OCI-LY7 (cell line): ENCODE measurements at regions not wholly inside any gene's neighbourhood (a gene's known extent, or its start where the extent isn't known, plus 50 kb on each side); places are given as distances from the start of the nearest gene placed in this dataset.

Source experiments
- BruUV-seq: library from RNA; stranded (reverse); fragments of 400-500 nt; replicated peaks from 2 replicates; lab custom pipeline; 2021; lab: Mats Ljungman, UMichigan
- CTCF ChIA-PET: fragments of 300-600 bp; sonication (Branson Sonifier 250); formaldehyde crosslinking; loops from one replicate; lab custom pipeline; 2022; ENCODE audit warnings: antibody characterized with exemption; ENCODE audit not compliant: unreplicated experiment; lab: Charles Lee
- POLR2A ChIA-PET: fragments of 300-600 bp; sonication (Branson Sonifier 250); formaldehyde crosslinking; loops from one replicate; lab custom pipeline; 2022; ENCODE audit warnings: antibody characterized with exemption; lab: Charles Lee
- DNase-seq: peaks from one replicate; pipeline ENCODE4 v3.0.0-alpha.2; 2015; ENCODE audit warnings: low spot score
- H2AFZ ChIP-seq: fragments of 200-600 bp; sonication (generic), shearing (Covaris generic); 2 replicates; pipeline ENCODE4 v1.6.1; 2014; ENCODE audit warnings: mild to moderate bottlenecking, antibody characterized with exemption, low read length, moderate library complexity
- H3K27ac ChIP-seq: fragments of 200-600 bp; sonication (generic); 2 replicates; pipeline ENCODE4 v1.5.1; 2014; ENCODE audit warnings: mixed run types, low read depth, mild to moderate bottlenecking, moderate library complexity, low read length, inconsistent platforms; ENCODE audit not compliant: poor library complexity, severe bottlenecking
- H3K36me3 ChIP-seq: fragments of 200-600 bp; sonication (generic); 2 replicates; pipeline ENCODE4 v1.6.1; 2014; ENCODE audit warnings: mild to moderate bottlenecking, antibody characterized with exemption, low read length, moderate library complexity, mixed read lengths; ENCODE audit not compliant: insufficient read depth
- H3K4me1 ChIP-seq: fragments of 200-600 bp; sonication (generic); 2 replicates; pipeline ENCODE4 v1.5.1; 2014; ENCODE audit warnings: mild to moderate bottlenecking, low read length; ENCODE audit not compliant: insufficient read depth, poor library complexity, severe bottlenecking
- H3K4me2 ChIP-seq: fragments of 200-600 bp; sonication (generic); 2 replicates; pipeline ENCODE4 v1.6.1; 2014; ENCODE audit warnings: mild to moderate bottlenecking, low read length
- H3K4me3 ChIP-seq: fragments of 200-600 bp; sonication (generic); 2 replicates; pipeline ENCODE4 v1.5.1; 2014; ENCODE audit warnings: mild to moderate bottlenecking, low read depth, low read length; ENCODE audit not compliant: poor library complexity, severe bottlenecking
- H3K79me2 ChIP-seq: fragments of 200-600 bp; sonication (generic); 2 replicates; pipeline ENCODE4 v1.6.1; 2016; ENCODE audit warnings: low read depth, mild to moderate bottlenecking, low read length, moderate library complexity, mixed read lengths; ENCODE audit not compliant: insufficient read depth
- H3K9me2 ChIP-seq: fragments of 200-600 bp; sonication (generic); 2 replicates; pipeline ENCODE4 v1.6.1; 2016; ENCODE audit warnings: mild to moderate bottlenecking, low read length, mixed read lengths; ENCODE audit not compliant: insufficient read depth
- H3K9me3 ChIP-seq: fragments of 200-600 bp; sonication (generic); 2 replicates; pipeline ENCODE4 v1.6.1; 2014; ENCODE audit warnings: mild to moderate bottlenecking, mixed run types, low read length, mixed read lengths
- H4K20me1 ChIP-seq: fragments of 200-600 bp; sonication (generic); 2 replicates; pipeline ENCODE4 v1.6.1; 2014; ENCODE audit warnings: mild to moderate bottlenecking, antibody characterized with exemption, low read length, moderate library complexity, mixed read lengths; ENCODE audit not compliant: insufficient read depth
- CTCF ChIP-seq: fragments of 200-600 bp; sonication (generic); conservative IDR thresholded peaks from 2 replicates; pipeline ENCODE4 v1.5.1; 2014; ENCODE audit warnings: mild to moderate bottlenecking, antibody characterized with exemption, low read length, moderate library complexity, mixed read lengths
- EZH2phosphoT487 ChIP-seq: fragments of 200-600 bp; sonication (generic); IDR thresholded peaks from 2 replicates; pipeline ENCODE4 v1.6.1; 2018; ENCODE audit warnings: low read depth, borderline replicate concordance, mild to moderate bottlenecking, mixed run types, antibody characterized with exemption, low read length, moderate library complexity, mixed read lengths
- intact Hi-C: fragments of 100-400 bp; cut with micrococcal nuclease; formaldehyde crosslinking; loops from one replicate; pipeline ENCODE4 v1.10.0; 2022; ENCODE audit not compliant: unreplicated experiment

- no peak overlapping the region for H3K4me2 ChIP-seq
- no peaks in the 10 kb centered on the region for H3K36me3 ChIP-seq
- no peak for DNase-seq
- no peaks in the 10 kb centered on the region for H3K9me3 ChIP-seq
- intact Hi-C loops, result no loop called here
- H2AFZ ChIP-seq, result no peak overlapping the region
- H4K20me1 ChIP-seq, result no peaks in the 10 kb centered on the region
- no peaks in the 10 kb centered on the region for H3K9me2 ChIP-seq
- ChIA-PET POLR2A (no interaction called here), CTCF (no interaction called here)
- no peaks in the 10 kb centered on the region for H3K4me1 ChIP-seq
- no TSS peak for BruUV-seq
- H3K4me3 ChIP-seq, result no peak overlapping the region
- no peak overlapping the region for H3K27ac ChIP-seq
- TF ChIP-seq EZH2phosphoT487 (no peak), CTCF (no peak)
- H3K79me2 ChIP-seq, result no peaks in the 10 kb centered on the region
Measured at GRCh38 chr2:186325827-186326535, 160.1 kb upstream of the ZC3H15 start.

GRCh38 chr2:186327251-186327868 is 158.7 kb upstream of the ZC3H15 start:
- TF ChIP-seq CTCF (no peak), EZH2phosphoT487 (no peak)
- H3K27ac ChIP-seq, result no peak overlapping the region
- no TSS peak for BruUV-seq
- H3K36me3 ChIP-seq, result no peaks in the 10 kb centered on the region
- no peaks in the 10 kb centered on the region for H3K9me2 ChIP-seq
- POLR2A ChIA-PET, result no interaction called here
- CTCF ChIA-PET, result no interaction called here
- H3K4me3 ChIP-seq, result no peak overlapping the region
- no peaks in the 10 kb centered on the region for H4K20me1 ChIP-seq
- no peak overlapping the region for H3K4me2 ChIP-seq
- H3K79me2 ChIP-seq, result no peaks in the 10 kb centered on the region
- intact Hi-C loops, result no loop called here
- H3K4me1 ChIP-seq, result no peaks in the 10 kb centered on the region
- no peak overlapping the region for H2AFZ ChIP-seq
- H3K9me3 ChIP-seq, result no peaks in the 10 kb centered on the region
- no peak for DNase-seq

GRCh38 chr2:186328838-186329237 is 157.2 kb upstream of the ZC3H15 start:
- Histone ChIP-seq H3K4me2 (no peak overlapping the region), H4K20me1 (no peaks in the 10 kb centered on the region), H3K79me2 (no peaks in the 10 kb centered on the region)

More at GRCh38 chr2:186328838-186329237, 157.2 kb upstream of the ZC3H15 start:
- intact Hi-C loops, result no loop called here
- no peak overlapping the region for H3K4me3 ChIP-seq
- no peaks in the 10 kb centered on the region for H3K4me1 ChIP-seq
- no peak for DNase-seq
- H3K9me3 ChIP-seq, result no peaks in the 10 kb centered on the region
- BruUV-seq, result no TSS peak
- ChIA-PET CTCF (no interaction called here), POLR2A (interaction anchor here (0.7 to 1.0 kb wide), 3 partner anchors 11 to 17 kb away, joined by 4 read pairs; no protein-coding TSS in a partner anchor)
- H3K27ac ChIP-seq, result no peak overlapping the region
- H3K9me2 ChIP-seq, result no peaks in the 10 kb centered on the region
- TF ChIP-seq EZH2phosphoT487 (no peak), CTCF (no peak)
- H3K36me3 ChIP-seq, result no peaks in the 10 kb centered on the region
- H2AFZ ChIP-seq, result no peak overlapping the region
